Astrocyte (in vitro differentiated cells and primary cell): ENCODE measurements at regions not wholly inside any gene's neighbourhood (a gene's known extent, or its start where the extent isn't known, plus 50 kb on each side); places are given as distances from the start of the nearest gene placed in this dataset.
"Not testable (repeated sequence)": the region's sequence is repeated elsewhere in the genome, so short reads cannot be mapped to it uniquely, and the experiment has no call there.

Experiments used
- DNase-seq: peaks from one replicate; pipeline ENCODE4 v3.0.0-alpha.2; 2010; ENCODE audit warnings: low read depth
- FAIRE-seq: peaks from 2 replicates; lab custom pipeline; 2011; peaks lifted over from hg19 to GRCh38; lab: Jason Lieb, UNC
- H2AFZ ChIP-seq: 2 replicates; pipeline ENCODE4 v1.6.0; 2012; ENCODE audit warnings: low read depth, low read length, inconsistent platforms
- H3K27ac ChIP-seq: 2 replicates; pipeline ENCODE4 v1.5.1; 2011; ENCODE audit warnings: low read depth, low read length, inconsistent platforms
- H3K27me3 ChIP-seq: 2 replicates; pipeline ENCODE4 v1.6.0; 2011; ENCODE audit warnings: low read length, inconsistent platforms; ENCODE audit not compliant: insufficient read depth
- H3K36me3 ChIP-seq: 2 replicates; pipeline ENCODE4 v1.5.1; 2011; ENCODE audit warnings: low read length, inconsistent platforms; ENCODE audit not compliant: insufficient read depth
- H3K4me1 ChIP-seq: 2 replicates; pipeline ENCODE4 v1.5.1; 2011; ENCODE audit warnings: low read length, inconsistent platforms; ENCODE audit not compliant: insufficient read depth
- H3K4me2 ChIP-seq: 2 replicates; pipeline ENCODE4 v1.6.0; 2012; ENCODE audit warnings: low read length, inconsistent platforms
- H3K4me3 ChIP-seq: 2 replicates; pipeline ENCODE4 v1.5.1; 2011; ENCODE audit warnings: low read depth, mild to moderate bottlenecking, low read length, inconsistent platforms; ENCODE audit not compliant: insufficient read depth
- H3K79me2 ChIP-seq: 2 replicates; pipeline ENCODE4 v1.6.0; 2012; ENCODE audit warnings: mild to moderate bottlenecking, low read length, inconsistent platforms; ENCODE audit not compliant: insufficient read depth
- H3K9ac ChIP-seq: 2 replicates; pipeline ENCODE4 v1.6.0; 2012; ENCODE audit warnings: mild to moderate bottlenecking, low read length, inconsistent platforms
- H3K9me3 ChIP-seq: 2 replicates; pipeline ENCODE4 v1.5.1; 2012; ENCODE audit warnings: low read depth, mild to moderate bottlenecking, low read length, inconsistent platforms; ENCODE audit not compliant: insufficient read depth
- H4K20me1 ChIP-seq: 2 replicates; pipeline ENCODE4 v1.6.0; 2012; ENCODE audit warnings: low read length, inconsistent platforms; ENCODE audit not compliant: insufficient read depth
- H3K27ac Mint-ChIP-seq: one replicate; pipeline ENCODE4 v1.8.0; 2021; ENCODE audit warnings: mild to moderate bottlenecking, mixed read lengths; ENCODE audit not compliant: unreplicated experiment
- H3K27me3 Mint-ChIP-seq: one replicate; pipeline ENCODE4 v1.8.0; 2021; ENCODE audit warnings: low read depth, mixed read lengths; ENCODE audit not compliant: unreplicated experiment
- H3K36me3 Mint-ChIP-seq: one replicate; pipeline ENCODE4 v1.8.0; 2021; ENCODE audit warnings: low read depth, mixed read lengths; ENCODE audit not compliant: unreplicated experiment
- H3K4me1 Mint-ChIP-seq: one replicate; pipeline ENCODE4 v1.8.0; 2021; ENCODE audit warnings: low read depth, mixed read lengths; ENCODE audit not compliant: unreplicated experiment
- H3K4me3 Mint-ChIP-seq: one replicate; pipeline ENCODE4 v1.8.0; 2021; ENCODE audit warnings: mild to moderate bottlenecking, moderate library complexity, mixed read lengths; ENCODE audit not compliant: unreplicated experiment
- H3K9me3 Mint-ChIP-seq: one replicate; pipeline ENCODE4 v1.8.0; 2021; ENCODE audit warnings: mild to moderate bottlenecking, mixed read lengths; ENCODE audit not compliant: unreplicated experiment
- CTCF ChIP-seq: IDR thresholded peaks from 2 replicates; pipeline ENCODE4 v1.5.1; 2011; ENCODE audit warnings: low read depth, mild to moderate bottlenecking, inconsistent platforms, low read length, moderate library complexity; ENCODE audit not compliant: insufficient read depth
- EZH2 ChIP-seq: IDR thresholded peaks from 2 replicates; pipeline ENCODE4 v1.6.1; 2012; ENCODE audit warnings: mild to moderate bottlenecking, low read length, inconsistent platforms; ENCODE audit not compliant: insufficient read depth

DNA sequence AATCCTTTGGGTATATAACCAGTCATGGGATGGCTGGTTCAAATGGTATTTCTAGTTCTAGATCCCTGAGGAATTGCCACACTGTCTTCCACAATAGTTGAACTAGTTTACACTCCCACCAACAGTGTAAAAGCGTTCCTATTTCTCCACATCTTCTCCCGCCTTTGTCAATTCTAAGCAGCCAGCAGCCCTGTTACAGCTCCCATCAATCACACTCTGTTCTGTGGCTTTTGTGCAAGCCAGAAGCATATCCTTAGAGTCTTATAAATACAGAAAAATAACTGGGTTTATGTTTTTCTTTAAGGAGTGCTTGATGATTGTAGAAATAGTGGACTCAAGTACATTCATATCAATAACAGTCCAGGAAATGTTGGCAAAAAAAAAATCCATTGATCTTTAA lies 232.9 kb downstream of the ASMT start:
- H3K27ac Mint-ChIP-seq, H3K4me1 ChIP-seq, H3K4me3 Mint-ChIP-seq, H4K20me1 ChIP-seq, DNase-seq, H3K36me3 Mint-ChIP-seq, H3K9me3 Mint-ChIP-seq, H3K27me3 Mint-ChIP-seq, H3K9ac ChIP-seq, H3K4me2 ChIP-seq, H3K4me1 Mint-ChIP-seq, H3K27me3 ChIP-seq, H3K9me3 ChIP-seq, H3K36me3 ChIP-seq, H3K79me2 ChIP-seq, FAIRE-seq, H3K4me3 ChIP-seq, H3K27ac ChIP-seq, H2AFZ ChIP-seq: not testable (repeated sequence)

DNA sequence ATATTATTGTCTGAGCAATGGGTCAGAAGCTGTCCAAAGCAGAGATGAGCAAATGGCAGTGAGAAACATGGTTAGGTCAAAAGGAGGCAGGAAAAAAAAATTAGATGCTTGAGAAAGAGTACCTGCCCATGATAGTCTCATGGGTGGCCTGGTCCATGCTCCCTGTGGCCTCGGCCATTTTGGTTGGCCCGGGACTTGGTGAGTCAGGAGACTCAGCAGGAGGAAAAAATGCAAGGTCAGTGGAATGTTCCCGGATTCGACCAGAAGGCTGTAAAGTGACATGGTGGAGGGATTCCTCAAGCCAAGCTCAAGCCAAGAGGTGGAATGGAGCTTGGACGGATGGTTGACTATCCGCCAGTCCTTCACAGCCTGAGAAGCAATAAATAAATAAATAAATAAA lies 236.7 kb downstream of the ASMT start:
- no peaks in the 10 kb centered on the region for H3K79me2 ChIP-seq
- H3K36me3 ChIP-seq: no peaks in the 10 kb centered on the region
- H3K9me3 Mint-ChIP-seq: peaks cover 3% of the 10 kb centered on the region
- TF ChIP-seq EZH2 (no peak), CTCF (no peak)
- no peak overlapping the region for H3K4me2 ChIP-seq
- peaks cover 2% of the 10 kb centered on the region for H3K27me3 Mint-ChIP-seq
- no peak overlapping the region for H3K4me3 ChIP-seq
- H3K4me1 ChIP-seq: no peaks in the 10 kb centered on the region
- no peak overlapping the region for H2AFZ ChIP-seq
- H4K20me1 ChIP-seq: no peaks in the 10 kb centered on the region
- H3K9ac ChIP-seq: no peak overlapping the region
- no peaks in the 10 kb centered on the region for H3K4me1 Mint-ChIP-seq
- no peaks in the 10 kb centered on the region for H3K36me3 Mint-ChIP-seq
- FAIRE-seq (no peak), DNase-seq (no peak)
- H3K9me3 ChIP-seq: no peaks in the 10 kb centered on the region
- no peak overlapping the region for H3K27ac ChIP-seq
- H3K27ac Mint-ChIP-seq: no peak overlapping the region
- H3K27me3 ChIP-seq: no peaks in the 10 kb centered on the region
- no peak overlapping the region for H3K4me3 Mint-ChIP-seq

DNA sequence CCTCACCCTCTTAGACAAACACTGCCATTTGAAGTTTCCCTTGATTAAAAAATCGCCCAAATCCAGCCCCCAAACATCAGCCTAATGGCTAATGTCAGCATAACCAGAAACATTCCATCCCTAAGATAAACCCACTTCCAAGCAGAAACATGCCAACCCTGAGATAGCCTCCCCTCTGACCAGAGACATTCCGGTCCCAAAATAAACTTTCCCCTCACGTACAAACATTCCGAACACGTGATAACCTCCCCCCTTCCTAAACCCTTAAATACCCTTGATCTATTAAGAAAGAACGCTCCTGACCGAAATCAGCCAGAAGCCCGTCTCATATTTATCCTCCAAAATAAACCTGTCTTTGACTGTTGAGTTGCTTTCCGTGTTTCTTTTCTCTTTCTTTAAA lies 237.2 kb downstream of the ASMT start:
- no peaks in the 10 kb centered on the region for H3K4me1 ChIP-seq
- no peak overlapping the region for H3K27ac Mint-ChIP-seq
- H3K27me3 Mint-ChIP-seq: peaks cover 4% of the 10 kb centered on the region
- H3K36me3 Mint-ChIP-seq: no peaks in the 10 kb centered on the region
- H3K27me3 ChIP-seq: no peaks in the 10 kb centered on the region
- DNase-seq (no peak), FAIRE-seq (no peak)
- H3K9ac ChIP-seq: no peak overlapping the region
- H3K9me3 ChIP-seq: no peaks in the 10 kb centered on the region
- H4K20me1 ChIP-seq: no peaks in the 10 kb centered on the region
- no peak overlapping the region for H3K4me3 ChIP-seq
- no peaks in the 10 kb centered on the region for H3K36me3 ChIP-seq
- no peak overlapping the region for H3K4me3 Mint-ChIP-seq
- no peaks in the 10 kb centered on the region for H3K79me2 ChIP-seq
- no peak overlapping the region for H3K27ac ChIP-seq
- H3K4me2 ChIP-seq: no peak overlapping the region
- H3K4me1 Mint-ChIP-seq: no peaks in the 10 kb centered on the region
- TF ChIP-seq CTCF (no peak), EZH2 (no peak)
- H3K9me3 Mint-ChIP-seq: peaks cover 3% of the 10 kb centered on the region
- no peak overlapping the region for H2AFZ ChIP-seq
